Stimulated activated CD4-positive, alpha-beta T cell treated with anti-CD3 and anti-CD28 coated beads, Interleukin-1b, Interleukin-23, amount 100 ng/mL, for 1 hour (primary cell): ENCODE measurements at regions not wholly inside any gene's neighbourhood (a gene's known extent, or its start where the extent isn't known, plus 50 kb on each side); places are given as distances from the start of the nearest gene placed in this dataset.

ENCODE experiments used
- DNase-seq, 2 donors: peaks; one replicate each; pipeline ENCODE4 v3.0.0-alpha.2; 2020; ENCODE audit warnings: low read depth in 2 of 2

- DNase-seq, result no peak
Observed at GRCh38 chr14:62006116-62006731, 244.0 kb downstream of the SNAPC1 start.

GRCh38 chr14:62015243-62015642, 253.0 kb downstream of the SNAPC1 start:
- DNase-seq, result no peak

- DNase-seq, result no peak
Observed at GRCh38 chr14:62015945-62016344, 253.7 kb downstream of the SNAPC1 start.

- no peak for DNase-seq
Observed at GRCh38 chr14:62017651-62018230, 255.5 kb downstream of the SNAPC1 start.

GRCh38 chr14:62018606-62019005, 256.4 kb downstream of the SNAPC1 start:
- DNase-seq, result no peak

GRCh38 chr14:62027958-62028357, 265.7 kb downstream of the SNAPC1 start:
- DNase-seq, result no peak

GRCh38 chr14:62029569-62029924, 267.3 kb downstream of the SNAPC1 start:
- no peak for DNase-seq

- DNase-seq, result no peak
Observed at GRCh38 chr14:62030387-62030786, 268.2 kb downstream of the SNAPC1 start.

- DNase-seq, result no peak
Observed at GRCh38 chr14:62031504-62031903, 269.3 kb downstream of the SNAPC1 start.

GRCh38 chr14:62053188-62053587, 291.0 kb downstream of the SNAPC1 start:
- no peak for DNase-seq

GRCh38 chr14:62056789-62057188, 294.6 kb downstream of the SNAPC1 start:
- no peak for DNase-seq

- DNase-seq, result no peak
Observed at GRCh38 chr14:62062645-62063044, 300.4 kb downstream of the SNAPC1 start.

- no peak for DNase-seq
Observed at GRCh38 chr14:62064751-62065323, 302.6 kb downstream of the SNAPC1 start.

- no peak for DNase-seq
Observed at GRCh38 chr14:62066304-62066703, 304.1 kb downstream of the SNAPC1 start.

GRCh38 chr14:62071039-62071438, 308.8 kb downstream of the SNAPC1 start:
- DNase-seq, result no peak

- DNase-seq, result no peak
Observed at GRCh38 chr14:62076368-62076767, 314.1 kb downstream of the SNAPC1 start.

- DNase-seq, result no peak
Observed at GRCh38 chr14:62076825-62077605, 314.8 kb downstream of the SNAPC1 start.

GRCh38 chr14:62077676-62078261, 315.5 kb downstream of the SNAPC1 start:
- DNase-seq, result no peak

- DNase-seq, result no peak
Observed at GRCh38 chr14:62079038-62079437, 316.8 kb downstream of the SNAPC1 start.

GRCh38 chr14:62081012-62081612, 318.9 kb downstream of the SNAPC1 start:
- no peak for DNase-seq

- no peak for DNase-seq
Observed at GRCh38 chr14:62081951-62082350, 319.7 kb downstream of the SNAPC1 start.

- DNase-seq, result no peak
Observed at GRCh38 chr14:62082779-62083178, 320.6 kb downstream of the SNAPC1 start.
